ENCODE measurements at regions not wholly inside any gene's neighbourhood (a gene's known extent, or its start where the extent isn't known, plus 50 kb on each side); places are given as distances from the start of the nearest gene placed in this dataset.

DNA sequence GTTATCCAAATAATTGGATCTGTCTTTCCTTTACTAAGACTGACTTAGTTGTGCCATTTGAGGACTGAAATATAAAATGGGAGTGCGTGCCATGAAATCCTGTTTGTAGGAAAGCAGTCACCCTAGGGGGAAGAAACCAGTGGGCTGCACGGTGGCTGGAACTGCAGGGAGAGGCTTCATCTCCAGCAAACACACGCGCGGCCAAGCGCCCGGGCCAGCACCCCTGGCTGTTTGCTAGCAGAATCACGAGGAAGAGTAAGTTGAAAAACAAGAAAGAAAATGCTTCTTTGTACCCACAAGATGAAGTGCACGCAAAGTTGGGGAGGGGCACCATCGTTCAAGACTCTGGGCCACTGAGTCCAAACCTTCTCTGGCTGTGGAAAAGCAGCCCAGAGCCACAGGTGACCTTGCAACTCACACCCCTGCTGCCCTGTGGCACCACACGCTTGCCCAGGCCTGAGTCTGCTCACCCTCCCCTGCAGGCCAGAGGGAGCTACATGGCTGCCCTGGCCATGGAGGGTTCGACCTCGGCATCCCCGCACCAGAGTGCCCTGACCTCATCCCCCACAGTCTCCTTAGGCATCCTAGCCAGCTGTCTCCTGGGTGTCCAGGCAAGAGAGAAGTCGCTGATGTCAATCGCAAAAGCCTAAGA lies 55.2 kb downstream of the IRX2 start:
- DNase-seq (ENCODE audit: low read depth): no peak

DNA sequence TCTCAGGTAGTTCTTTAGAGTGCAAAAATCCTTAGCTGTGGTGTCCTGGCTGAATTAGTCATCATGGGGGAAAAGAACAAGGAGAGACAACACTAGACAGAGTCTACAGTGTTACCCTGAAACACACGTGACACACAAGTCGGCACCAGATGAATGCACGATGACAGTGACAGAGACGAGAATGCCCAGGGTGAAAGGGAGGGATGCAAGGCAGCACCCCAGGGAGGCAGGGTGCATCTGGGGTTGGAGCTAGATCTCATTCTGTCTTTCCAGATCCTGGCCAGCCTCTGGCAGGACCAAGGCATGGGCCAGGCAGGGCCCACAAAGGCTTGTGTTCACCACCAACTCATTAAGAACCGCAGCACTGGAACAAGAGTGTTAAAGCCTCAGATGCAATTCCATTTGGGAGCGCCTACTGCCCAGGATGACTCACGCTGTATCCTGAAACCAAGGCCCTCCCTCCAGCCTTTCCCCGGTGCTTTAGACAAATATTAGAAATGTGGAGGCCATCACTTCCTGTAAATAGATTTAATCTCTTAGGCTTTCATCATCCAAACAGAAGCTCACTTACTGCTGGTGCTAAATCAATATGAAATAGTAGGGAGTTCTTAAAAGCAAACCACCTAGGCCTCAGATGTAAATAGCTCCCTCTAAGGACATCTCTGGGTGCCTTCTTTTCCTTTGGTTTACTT lies 56.1 kb downstream of the IRX2 start:
- no peak for DNase-seq (ENCODE audit: low read depth)

DNA sequence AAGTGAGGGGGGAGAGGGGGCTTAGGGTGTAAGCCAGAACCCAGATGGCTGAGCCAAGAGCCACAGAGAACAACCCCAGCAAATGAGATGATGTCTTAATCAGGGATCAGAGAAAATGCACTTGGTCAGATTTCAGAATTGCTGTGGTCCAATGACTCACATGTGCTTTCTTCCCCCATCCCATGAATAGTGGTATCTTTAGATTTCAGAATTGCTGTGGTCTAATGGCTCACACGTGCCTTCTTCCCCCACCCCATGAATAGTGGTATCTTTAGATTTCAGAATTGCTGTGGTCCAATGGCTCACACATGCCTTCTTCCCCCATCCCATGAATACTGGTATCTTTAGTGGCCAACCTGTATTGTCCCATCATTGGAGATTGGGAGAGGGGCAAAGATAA lies 59.9 kb downstream of the IRX2 start:
- no peak for DNase-seq (ENCODE audit: low read depth)

DNA sequence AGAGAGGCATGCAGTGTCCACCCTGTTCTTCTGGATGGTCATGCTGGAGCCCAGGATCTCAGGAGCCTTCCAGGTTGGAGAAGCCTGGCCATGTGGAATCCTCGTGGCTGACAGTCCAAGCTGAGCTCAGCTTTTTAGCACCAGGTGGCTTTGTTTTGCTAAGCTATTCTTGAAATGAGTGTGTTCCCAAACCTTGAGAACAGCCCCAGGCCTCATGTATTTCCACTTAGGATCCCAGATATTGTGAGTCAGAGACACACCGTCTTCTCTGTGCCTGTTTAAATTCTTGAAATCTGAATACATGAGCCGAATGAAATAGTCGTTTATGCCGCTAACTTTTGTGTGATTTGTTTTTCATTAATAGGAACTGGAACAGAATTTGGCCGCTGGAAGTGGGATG lies 61.2 kb downstream of the IRX2 start:
- no peak for DNase-seq (ENCODE audit: low read depth)

DNA sequence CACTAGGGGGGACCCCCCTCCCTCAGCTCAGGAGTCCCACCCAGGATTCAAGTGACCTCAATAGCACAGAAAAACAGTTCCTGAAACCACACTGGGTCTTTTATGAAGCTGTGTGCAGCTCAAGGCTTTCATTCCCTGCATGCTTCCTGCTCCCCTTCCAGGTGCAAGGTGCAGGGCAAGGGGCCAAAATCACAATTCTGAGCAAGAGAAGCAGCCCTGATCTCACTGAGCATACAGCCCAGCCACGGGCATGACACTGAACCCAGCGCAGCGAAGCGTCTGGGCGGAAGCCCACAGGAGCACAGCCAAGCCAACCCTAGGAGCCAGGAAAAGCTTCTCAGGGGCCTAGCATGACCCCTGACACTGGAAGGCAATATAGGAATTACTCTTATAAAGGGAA lies 62.9 kb downstream of the IRX2 start:
- DNase-seq (ENCODE audit: low read depth): no peak

DNA sequence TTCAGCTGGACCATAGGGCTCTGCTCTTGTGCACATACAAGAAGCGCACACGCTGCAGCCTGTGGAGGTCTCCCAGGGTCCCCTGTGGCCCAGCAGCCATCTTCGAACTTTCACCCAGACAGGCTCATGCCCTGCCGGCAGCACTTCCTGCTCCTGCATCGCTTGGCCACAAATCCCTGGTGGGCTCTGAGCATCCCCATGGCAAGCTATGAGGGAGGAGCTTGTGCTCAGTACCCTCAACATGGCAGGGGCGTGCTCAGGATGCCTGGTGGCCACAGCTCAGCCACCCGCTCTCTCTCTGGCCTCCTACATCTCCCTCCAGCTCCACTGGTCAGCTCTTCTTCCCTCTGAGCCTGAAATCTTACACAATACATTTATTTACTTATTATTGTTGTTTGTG lies 63.7 kb downstream of the IRX2 start:
- no peak for DNase-seq (ENCODE audit: low read depth)

DNA sequence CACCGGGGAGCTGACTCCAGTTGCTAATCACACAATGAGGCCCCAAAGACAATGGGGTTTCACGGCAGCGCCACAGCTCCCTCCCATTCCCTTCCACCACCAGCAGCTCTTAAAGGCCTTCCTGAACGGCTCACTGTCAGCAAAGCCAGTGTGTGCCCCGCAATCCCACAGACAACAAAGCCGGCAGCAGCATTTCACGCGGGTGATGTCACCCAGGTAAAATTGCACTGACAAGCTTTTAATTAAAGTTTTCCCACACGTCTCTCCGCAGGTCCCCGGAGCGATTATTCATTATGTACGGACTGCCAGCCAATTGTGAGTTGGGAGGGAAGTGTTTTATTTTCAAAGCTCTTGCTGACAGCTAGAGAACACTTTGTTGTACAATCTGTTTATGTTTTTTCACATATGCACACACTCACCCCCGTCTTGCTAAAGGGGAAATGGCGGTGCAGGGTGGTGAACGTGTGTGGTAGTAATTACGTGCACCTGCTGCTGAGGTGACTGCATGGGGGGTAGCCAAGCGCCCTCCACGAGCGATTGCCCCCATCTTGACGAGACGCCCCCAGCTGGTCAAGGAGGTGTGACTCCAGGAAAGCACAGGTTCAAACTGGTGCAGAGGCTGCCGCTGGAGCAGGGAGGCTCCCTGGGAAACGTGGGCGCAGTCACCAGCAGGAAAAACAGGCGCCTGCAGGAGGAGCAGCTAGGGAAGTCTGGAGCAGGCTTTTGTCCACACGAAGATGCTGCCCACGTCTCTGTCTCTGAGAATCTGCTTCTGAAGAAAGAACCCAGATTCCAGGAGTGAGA lies 65.0 kb downstream of the IRX2 start:
- DNase-seq (ENCODE audit: low read depth): no peak

DNA sequence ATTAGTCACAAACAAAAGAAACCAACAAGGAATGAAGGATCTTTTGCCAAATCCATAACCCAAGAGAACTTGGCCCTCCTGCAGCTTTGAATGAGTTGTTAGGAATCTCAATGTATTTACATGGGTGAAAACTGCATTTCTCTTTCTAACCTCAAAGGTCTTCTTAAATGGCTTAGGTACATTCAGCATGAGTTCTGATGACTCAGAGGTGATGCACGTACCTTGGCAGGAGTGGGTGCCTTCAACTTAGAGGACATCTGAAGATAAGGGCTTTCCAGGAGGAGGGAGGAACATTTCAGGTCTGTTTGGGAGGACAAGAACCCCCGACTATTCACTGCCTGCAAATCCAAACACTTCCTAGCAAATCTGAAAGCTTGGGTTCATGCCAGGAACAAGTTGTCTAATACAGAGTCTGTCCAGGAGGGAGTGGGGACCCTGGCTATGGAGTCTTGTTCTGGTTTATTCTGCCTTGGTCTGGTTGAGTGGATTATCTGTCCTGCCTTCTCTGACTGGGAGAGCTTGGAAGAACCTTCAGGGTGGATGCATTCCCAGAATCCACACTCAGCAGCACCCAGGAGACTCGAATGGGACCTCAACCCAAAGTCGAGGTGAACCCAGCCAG lies 65.7 kb downstream of the IRX2 start:
- no peak for DNase-seq (ENCODE audit: low read depth)

DNA sequence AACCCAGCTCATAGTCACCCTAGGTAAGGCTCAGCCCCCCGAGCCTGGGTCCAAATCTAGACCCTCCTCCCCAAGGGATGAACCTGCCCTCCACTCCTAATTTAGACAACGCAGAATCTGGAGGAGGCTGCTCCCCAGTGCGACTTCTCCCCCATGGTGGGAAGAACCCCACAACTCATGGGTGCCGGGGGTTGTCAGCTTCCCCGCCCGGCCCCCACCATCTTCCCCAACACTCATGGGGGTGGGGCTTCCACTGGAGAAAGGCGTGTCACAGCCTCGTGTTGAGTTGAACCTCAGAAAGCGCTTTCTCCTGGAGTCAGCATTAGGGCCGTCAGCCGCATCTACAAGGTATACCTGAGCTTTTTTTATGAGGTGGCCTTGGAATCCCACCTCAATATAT lies 66.9 kb downstream of the IRX2 start:
- DNase-seq (ENCODE audit: low read depth): no peak

DNA sequence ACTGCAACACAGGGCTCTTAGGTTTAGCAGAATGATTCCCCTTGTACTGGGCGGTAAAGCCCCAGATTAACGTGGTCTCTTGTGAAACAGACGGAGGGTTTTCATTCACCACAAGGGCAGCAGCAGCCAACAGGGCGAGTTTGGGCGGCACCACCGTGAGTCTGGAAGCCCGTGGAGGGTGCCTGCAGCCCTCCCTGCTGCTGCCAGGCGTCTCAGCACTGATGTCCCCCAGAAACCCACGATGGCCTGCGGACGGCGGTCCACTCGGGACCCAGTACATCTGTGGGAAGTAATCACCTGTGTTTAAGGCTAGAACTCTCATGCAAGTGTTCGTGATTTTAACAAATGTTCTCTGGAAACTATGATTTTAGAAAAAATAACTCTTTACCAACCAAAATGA lies 67.8 kb downstream of the IRX2 start:
- DNase-seq (ENCODE audit: low read depth): no peak

DNA sequence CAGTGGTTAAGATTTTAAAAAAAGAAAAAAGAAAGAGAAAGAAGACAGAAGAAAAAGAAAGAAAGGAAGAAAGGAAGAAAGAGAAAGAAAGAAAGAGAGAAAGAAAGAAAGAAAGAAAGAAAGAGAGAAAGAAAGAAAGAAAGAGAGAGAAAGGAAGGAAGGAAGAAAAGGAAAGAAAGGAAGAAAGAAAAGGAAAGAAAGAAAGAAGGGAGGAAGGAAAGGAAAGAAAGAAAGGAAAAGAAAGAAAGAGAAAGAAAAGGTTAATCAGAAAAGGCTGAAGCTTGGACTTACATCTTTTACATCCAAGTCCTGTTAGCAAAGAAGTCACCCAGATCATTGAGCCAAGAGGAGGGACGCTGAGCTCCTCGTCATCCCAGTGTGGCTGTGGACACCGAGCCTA lies 70.0 kb downstream of the IRX2 start:
- DNase-seq (ENCODE audit: low read depth): no peak

DNA sequence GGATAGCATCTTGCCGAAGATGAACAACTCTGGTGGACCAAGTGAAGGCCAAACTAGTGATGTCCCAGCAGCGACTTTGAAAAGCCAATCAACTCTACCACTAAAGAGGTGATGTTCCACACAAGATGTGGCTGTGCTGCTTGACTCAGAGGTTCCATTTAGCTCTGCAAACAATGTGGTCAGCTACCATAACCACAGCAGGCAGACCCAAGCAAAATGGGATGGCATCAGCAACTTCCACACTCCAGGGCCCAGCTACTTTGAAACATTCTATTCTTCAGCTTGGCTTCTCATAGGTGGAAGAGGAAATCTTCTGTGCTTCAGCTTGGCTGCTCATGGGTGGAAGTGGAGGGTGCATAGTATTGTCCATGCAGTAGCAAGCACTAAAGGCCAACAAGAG lies 70.5 kb downstream of the IRX2 start:
- DNase-seq (ENCODE audit: low read depth): no peak

DNA sequence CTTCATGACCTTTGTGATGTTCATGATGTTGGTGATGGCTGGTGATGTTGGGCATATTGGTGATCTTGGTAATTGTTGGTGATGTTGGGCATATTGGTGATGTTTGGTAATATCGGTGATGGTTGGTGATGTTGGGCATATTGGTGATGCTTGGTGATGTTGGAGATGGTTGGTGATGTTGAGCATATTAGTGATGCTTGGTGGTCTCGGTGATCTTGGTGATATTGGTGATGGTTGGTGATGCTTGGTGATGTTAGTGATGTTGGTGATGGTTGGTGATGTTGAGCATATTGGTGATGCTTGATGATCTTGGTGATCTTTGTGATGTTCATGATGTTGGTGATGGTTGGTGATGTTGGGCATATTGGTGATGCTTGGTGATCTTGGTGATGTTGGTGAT lies 73.8 kb downstream of the IRX2 start:
- no peak for DNase-seq (ENCODE audit: low read depth)

DNA sequence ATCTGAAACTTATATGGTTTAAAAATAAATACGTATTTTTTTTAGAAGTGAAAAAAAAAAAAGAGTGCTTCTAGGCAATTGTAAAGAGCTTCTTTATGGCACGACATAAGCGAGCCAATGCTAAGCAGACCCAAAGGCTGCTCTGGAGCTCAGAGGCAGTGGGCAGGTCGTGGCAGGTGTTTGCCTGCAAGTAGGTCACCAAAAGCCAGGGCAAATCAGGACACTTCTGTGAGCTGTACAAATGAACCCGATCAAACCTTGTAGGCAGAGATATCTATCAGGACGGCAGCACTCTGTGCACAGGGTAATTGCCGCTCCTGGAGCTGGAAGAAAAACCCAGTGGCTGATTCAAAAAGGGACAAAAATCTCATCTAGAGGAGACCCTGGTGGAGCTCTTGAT lies 75.9 kb downstream of the IRX2 start:
- DNase-seq (ENCODE audit: low read depth): no peak

DNA sequence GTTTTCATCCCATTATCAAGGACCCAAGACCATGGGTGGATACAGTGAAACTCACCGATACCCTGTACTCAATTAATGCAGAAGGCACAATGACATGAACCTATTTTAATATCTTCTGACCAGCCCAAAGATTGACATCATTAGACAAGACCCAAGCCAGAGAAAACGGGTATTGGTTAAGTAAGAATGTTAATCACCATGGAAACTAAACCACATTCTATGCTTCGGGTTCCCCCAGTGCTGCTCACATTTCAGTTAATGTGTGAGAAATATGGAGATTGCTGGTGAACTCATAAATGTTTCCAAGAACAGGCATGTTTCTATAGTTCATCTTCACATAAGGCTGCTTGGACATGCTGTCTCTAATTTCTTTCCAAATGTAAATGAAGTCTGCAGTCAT lies 77.0 kb downstream of the IRX2 start:
- no peak for DNase-seq (ENCODE audit: low read depth)

DNA sequence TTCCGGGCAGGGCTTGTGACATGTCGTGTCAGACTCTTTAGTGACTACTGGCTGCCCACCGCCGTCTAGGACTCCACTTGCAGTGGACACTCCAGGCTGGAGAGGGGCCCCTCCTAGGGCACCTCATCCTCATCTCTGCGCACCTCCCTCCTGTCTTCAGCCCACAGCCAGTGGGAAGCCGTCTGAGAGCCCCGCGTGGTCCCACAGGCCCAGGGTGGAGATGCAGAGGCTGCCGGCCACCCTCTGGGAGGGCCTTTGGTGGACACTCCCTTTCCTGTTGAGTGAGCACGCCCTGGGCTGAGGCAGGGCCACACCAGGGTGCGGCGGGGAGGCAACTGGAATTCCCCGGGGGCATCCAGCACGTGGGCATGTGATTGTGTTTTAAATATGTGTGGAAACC lies 80.5 kb downstream of the IRX2 start:
- no peak for DNase-seq (ENCODE audit: low read depth)

DNA sequence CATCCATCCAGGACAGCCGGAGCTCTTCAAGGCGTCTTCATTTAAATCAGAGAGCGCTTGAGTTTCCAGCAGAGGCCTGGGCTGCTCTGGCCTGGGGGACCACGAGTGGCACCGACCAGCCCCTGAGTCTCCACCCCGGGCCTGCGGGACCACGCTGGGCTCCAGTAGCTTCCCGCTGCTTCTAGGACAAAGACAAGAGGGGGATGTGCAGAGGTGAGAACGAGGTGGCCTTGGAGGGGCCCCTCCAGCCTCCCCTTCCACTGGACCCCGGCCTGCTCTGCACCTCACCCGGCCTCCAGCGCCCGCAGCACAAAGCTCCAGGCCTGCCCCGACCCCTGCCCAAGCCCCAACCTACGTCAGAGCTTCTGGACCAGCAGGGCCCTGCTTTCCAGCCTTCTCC lies 81.6 kb downstream of the IRX2 start:
- DNase-seq (ENCODE audit: low read depth): no peak

DNA sequence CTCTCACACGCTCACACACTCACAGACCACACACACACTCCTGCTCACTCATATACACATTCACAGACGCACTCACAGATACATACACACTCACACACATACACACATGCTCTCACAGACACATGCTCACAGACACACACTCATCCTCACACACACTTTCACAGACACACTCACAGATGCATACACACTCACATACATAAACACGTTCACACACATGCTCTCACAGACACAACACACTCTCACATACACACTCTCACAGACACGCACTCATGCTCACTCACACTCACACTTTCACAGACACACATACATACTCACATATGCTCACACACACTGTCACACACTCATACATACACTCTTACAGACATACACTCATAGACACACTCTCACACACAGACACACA lies 82.2 kb downstream of the IRX2 start:
- DNase-seq (ENCODE audit: low read depth): no peak

DNA sequence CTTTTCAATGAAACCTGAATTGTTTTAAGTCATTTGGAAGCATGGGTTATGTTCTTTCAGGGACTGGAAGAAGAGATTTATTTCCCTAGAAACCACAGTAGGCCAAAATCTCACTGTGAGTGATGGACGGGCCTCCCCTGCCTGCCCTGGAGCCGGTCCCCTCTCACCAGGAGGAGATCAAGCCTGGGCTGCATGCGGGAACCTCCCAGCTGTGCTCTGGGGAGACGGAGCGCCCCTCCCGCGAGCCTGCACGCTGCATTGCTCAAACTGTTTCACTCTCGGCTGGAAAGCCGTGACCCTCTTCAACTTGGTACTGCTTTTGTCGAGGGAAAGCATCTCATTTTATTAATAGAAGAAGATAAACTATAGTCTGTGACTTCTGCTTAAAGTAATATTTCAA lies 85.4 kb downstream of the IRX2 start:
- DNase-seq (ENCODE audit: low read depth): no peak

DNA sequence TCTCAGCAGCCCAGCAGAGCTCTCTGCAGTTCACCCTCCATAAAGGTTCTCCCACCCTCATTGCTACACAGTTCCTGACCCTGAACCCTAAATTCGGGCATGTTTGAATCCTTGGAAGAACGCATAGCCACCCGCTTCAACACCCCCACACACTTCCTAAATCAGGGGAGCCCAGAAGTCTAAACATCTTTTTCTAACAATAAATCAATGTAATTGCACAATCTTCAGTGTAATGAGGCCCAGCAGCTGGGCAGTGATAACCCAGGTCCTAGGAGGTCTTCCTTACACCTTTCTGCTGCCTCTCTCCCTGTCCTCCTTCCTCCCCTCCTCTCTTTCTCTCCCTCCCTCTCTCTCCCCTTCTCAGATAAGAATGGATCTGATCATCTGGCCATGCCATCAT lies 88.0 kb downstream of the IRX2 start:
- no peak for DNase-seq (ENCODE audit: low read depth)

DNA sequence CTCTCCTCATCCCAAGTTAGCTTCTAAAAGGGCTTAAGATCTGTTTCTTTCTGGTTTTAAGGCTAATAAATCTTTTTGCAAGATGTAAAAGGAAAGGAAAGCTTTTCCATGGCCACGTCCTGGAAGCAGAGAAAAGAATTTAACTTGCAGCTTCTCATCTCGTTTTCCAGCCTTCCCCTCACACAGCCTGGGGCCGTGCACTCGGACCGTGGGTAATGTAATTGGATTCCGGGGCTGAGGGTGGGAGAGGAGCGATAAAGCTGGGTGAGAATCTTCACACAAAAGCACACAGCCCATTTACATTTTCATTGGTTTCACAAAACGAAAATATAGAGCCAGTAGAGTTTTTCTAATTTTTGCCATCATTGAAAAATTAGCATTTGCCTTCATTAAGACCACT lies 91.2 kb downstream of the IRX2 start:
- DNase-seq (ENCODE audit: low read depth): no peak

DNA sequence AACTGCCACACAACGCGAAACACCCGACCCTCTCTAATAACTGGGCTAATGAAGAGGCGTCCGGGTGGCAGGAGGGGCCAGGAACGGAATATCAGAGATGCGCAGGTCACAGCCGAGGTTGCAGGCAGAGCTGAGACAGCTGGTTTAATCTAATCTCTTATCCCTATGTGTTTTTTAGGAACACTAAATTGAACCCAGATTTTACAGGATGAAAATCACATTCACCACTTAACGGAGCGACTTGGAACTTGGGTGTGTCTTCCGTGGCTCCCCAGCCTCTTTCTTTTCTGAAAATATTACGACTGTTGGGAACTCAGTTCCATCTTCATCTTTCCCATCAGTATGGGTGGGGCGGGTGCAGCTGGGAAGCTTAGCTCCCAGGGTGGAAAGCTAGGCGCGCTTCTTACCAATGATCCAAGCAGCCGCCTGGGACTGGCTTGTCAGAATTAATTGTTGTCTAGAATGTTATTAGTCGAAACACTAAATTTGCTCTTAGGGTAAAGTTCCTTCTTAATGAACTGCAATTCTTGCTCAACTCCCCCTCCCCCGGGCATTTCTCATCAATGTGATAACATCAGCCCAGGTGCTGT lies 92.5 kb downstream of the IRX2 start:
- no peak for DNase-seq (ENCODE audit: low read depth)

DNA sequence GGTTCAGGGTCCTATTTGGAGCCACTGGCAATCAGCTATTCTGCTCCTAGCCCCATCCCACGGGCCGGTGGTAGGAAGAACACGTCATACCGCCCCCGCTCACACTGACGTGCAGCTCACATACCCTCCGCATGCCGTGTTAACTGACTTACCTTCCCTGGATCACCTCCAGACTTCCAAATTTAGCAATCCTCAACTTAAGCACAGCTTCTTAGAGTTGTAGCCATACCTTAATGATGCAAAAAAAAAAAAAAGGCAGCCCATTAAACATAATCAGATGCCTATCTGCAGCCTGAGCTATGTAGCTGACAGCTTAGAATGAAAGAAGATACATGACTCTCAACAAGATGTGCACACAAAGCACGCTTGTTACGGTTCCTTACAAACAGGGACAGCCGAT lies 93.0 kb downstream of the IRX2 start:
- no peak for DNase-seq (ENCODE audit: low read depth)
